ENCODE measurements at regions not wholly inside any gene's neighbourhood (a gene's known extent, or its start where the extent isn't known, plus 50 kb on each side); places are given as distances from the start of the nearest gene placed in this dataset.

GRCh38 chr12:4050340-4050739 is 177.1 kb upstream of the PARP11 start:
- DNase-seq (no peak), ATAC-seq (ENCODE audit: low read depth) (no peak)
- Histone ChIP-seq H4K20me1 (ENCODE audit: control insufficient read depth, insufficient read depth, low read length, poor library complexity, severe bottlenecking) (no peaks in the 10 kb centered on the region), H3K4me2 (replicated peaks; ENCODE audit: low read depth, low read length, poor library complexity, severe bottlenecking) (no peak overlapping the region), H3K27me3 (replicated peaks in 1 of 4; ENCODE audit: control extremely low read depth in 1 of 4, control insufficient read depth in 3 of 4, insufficient read depth in 4 of 4, low read length in 3 of 4) (peaks cover 0 to 8% (median 0%) of the 10 kb centered on the region in 4 experiments), H3K9me3 (ENCODE audit: control extremely low read depth in 1 of 3, control insufficient read depth in 2 of 3, insufficient read depth in 1 of 3, low read length in 2 of 3) (no peaks in the 10 kb centered on the region), H3K4me3 (ENCODE audit: control extremely low read depth in 1 of 5, extremely low read depth in 1 of 5, insufficient read depth in 1 of 5, low read depth in 2 of 5, low read length in 4 of 5) (no peak overlapping the region), H3K36me3 (replicated peaks in 1 of 2; ENCODE audit: control extremely low read depth in 1 of 2, control insufficient read depth in 1 of 2, extremely low read depth in 1 of 2, insufficient read depth in 2 of 2, low read length in 1 of 2) (no peaks in the 10 kb centered on the region), H3K4me1 (ENCODE audit: control insufficient read depth in 2 of 2, insufficient read depth in 2 of 2, low read length in 2 of 2) (no peaks in the 10 kb centered on the region), H3K27ac (ENCODE audit: low read length in 2 of 2) (no peak overlapping the region), H3K79me2 (ENCODE audit: control insufficient read depth, insufficient read depth, low read length) (no peaks in the 10 kb centered on the region), H3K9ac (ENCODE audit: low read length) (no peak overlapping the region), H2AFZ (ENCODE audit: insufficient read depth, low read depth, low read length, poor library complexity, severe bottlenecking) (no peak overlapping the region)
- POLR2A ChIA-PET: no interaction called here
- Mint-ChIP-seq H3K4me1 (no peaks in the 10 kb centered on the region), H3K27me3 (peaks cover 21% of the 10 kb centered on the region), H3K9me3 (ENCODE audit: insufficient read depth) (no peaks in the 10 kb centered on the region), H3K4me3 (no peak overlapping the region), H3K27ac (no peak overlapping the region)
- CTCF ChIA-PET: no interaction called here
- no CpG with 5 or more reads among the region's 3 CpGs for WGBS (ENCODE audit: insufficient coverage)
- intact Hi-C loops (cut with micrococcal nuclease): no loop called here
- TF ChIP-seq CTCF (IDR thresholded peaks at IDR 0.05) (no peak), EZH2 (IDR thresholded peaks at IDR 0.05; ENCODE audit: borderline replicate concordance, insufficient read depth, low read depth, low read length, poor library complexity, severe bottlenecking) (no peak)

GRCh38 chr12:4049298-4050080 is 176.3 kb upstream of the PARP11 start:
- H4K20me1 ChIP-seq (ENCODE audit: control insufficient read depth, insufficient read depth, low read length, poor library complexity, severe bottlenecking): no peaks in the 10 kb centered on the region
- TF ChIP-seq EZH2 (IDR thresholded peaks at IDR 0.05; ENCODE audit: borderline replicate concordance, insufficient read depth, low read depth, low read length, poor library complexity, severe bottlenecking): no peak
- no peak for TF ChIP-seq CTCF (IDR thresholded peaks at IDR 0.05)
- H3K9me3 Mint-ChIP-seq (ENCODE audit: insufficient read depth): no peaks in the 10 kb centered on the region
- no peak overlapping the region for H3K4me3 ChIP-seq (ENCODE audit: control extremely low read depth in 1 of 5, extremely low read depth in 1 of 5, insufficient read depth in 1 of 5, low read depth in 2 of 5, low read length in 4 of 5)
- no peaks in the 10 kb centered on the region for H3K36me3 ChIP-seq (replicated peaks in 1 of 2; ENCODE audit: control extremely low read depth in 1 of 2, control insufficient read depth in 1 of 2, extremely low read depth in 1 of 2, insufficient read depth in 2 of 2, low read length in 1 of 2)
- no peak overlapping the region for H3K4me3 Mint-ChIP-seq
- H3K27ac ChIP-seq (ENCODE audit: low read length in 2 of 2): no peak overlapping the region
- H3K27me3 Mint-ChIP-seq: peaks cover 21% of the 10 kb centered on the region
- no peak overlapping the region for H3K27ac Mint-ChIP-seq
- no peak overlapping the region for H3K4me2 ChIP-seq (replicated peaks; ENCODE audit: low read depth, low read length, poor library complexity, severe bottlenecking)
- intact Hi-C loops (cut with micrococcal nuclease): no loop called here
- H3K79me2 ChIP-seq (ENCODE audit: control insufficient read depth, insufficient read depth, low read length): no peaks in the 10 kb centered on the region
- H3K9ac ChIP-seq (ENCODE audit: low read length): no peak overlapping the region
- no peak overlapping the region for H2AFZ ChIP-seq (ENCODE audit: insufficient read depth, low read depth, low read length, poor library complexity, severe bottlenecking)
- H3K4me1 ChIP-seq (ENCODE audit: control insufficient read depth in 2 of 2, insufficient read depth in 2 of 2, low read length in 2 of 2): no peaks in the 10 kb centered on the region
- no peak for ATAC-seq (ENCODE audit: low read depth)
- CTCF ChIA-PET: interaction anchor here (1.2 kb wide), 1 partner anchor 373 kb away, joined by 3 read pairs; no protein-coding TSS in a partner anchor
- H3K4me1 Mint-ChIP-seq: no peaks in the 10 kb centered on the region
- POLR2A ChIA-PET: no interaction called here
- H3K9me3 ChIP-seq (ENCODE audit: control extremely low read depth in 1 of 3, control insufficient read depth in 2 of 3, insufficient read depth in 1 of 3, low read length in 2 of 3): no peaks in the 10 kb centered on the region
- 98% methylated on average over 8 of the region's 9 CpGs for WGBS (ENCODE audit: insufficient coverage)
- peaks cover 0 to 8% (median 0%) of the 10 kb centered on the region in 4 experiments for H3K27me3 ChIP-seq (replicated peaks in 1 of 4; ENCODE audit: control extremely low read depth in 1 of 4, control insufficient read depth in 3 of 4, insufficient read depth in 4 of 4, low read length in 3 of 4)
- no peak for DNase-seq
